Loucy (cell line): ENCODE measurements at regions not wholly inside any gene's neighbourhood (a gene's known extent, or its start where the extent isn't known, plus 50 kb on each side); places are given as distances from the start of the nearest gene placed in this dataset.

Experiments
- H2AFZ ChIP-seq: fragments of 200-600 bp; sonication (generic); 2 replicates; pipeline ENCODE4 v1.6.0; 2016; ENCODE audit warnings: antibody characterized with exemption, mild to moderate bottlenecking, low read length, moderate library complexity
- H3F3A ChIP-seq: fragments of 200-600 bp; 2 replicates; pipeline ENCODE4 v1.6.0; 2016; ENCODE audit warnings: antibody characterized with exemption, low read depth, mild to moderate bottlenecking
- H3K27me3 ChIP-seq: fragments of 200-600 bp; sonication (generic); 2 replicates; pipeline ENCODE4 v1.6.1; 2014; ENCODE audit warnings: low read length, mild to moderate bottlenecking; ENCODE audit not compliant: insufficient read depth, poor library complexity, severe bottlenecking
- H3K36me3 ChIP-seq: fragments of 200-600 bp; sonication (generic); 2 replicates; pipeline ENCODE4 v1.6.1; 2016; ENCODE audit warnings: low read length; ENCODE audit not compliant: insufficient read depth
- H3K4me1 ChIP-seq: fragments of 200-600 bp; sonication (generic); 2 replicates; pipeline ENCODE4 v1.5.1; 2014; ENCODE audit warnings: low read length, mild to moderate bottlenecking; ENCODE audit not compliant: insufficient read depth, poor library complexity, severe bottlenecking
- H3K4me2 ChIP-seq: fragments of 200-600 bp; sonication (generic); 2 replicates; pipeline ENCODE4 v1.6.0; 2014; ENCODE audit warnings: antibody characterized with exemption, low read length, low read depth, mild to moderate bottlenecking; ENCODE audit not compliant: poor library complexity, severe bottlenecking
- H3K4me3 ChIP-seq: fragments of 200-600 bp; sonication (generic); 2 replicates; pipeline ENCODE4 v1.5.1; 2014; ENCODE audit warnings: low read length, mild to moderate bottlenecking, mixed read lengths; ENCODE audit not compliant: poor library complexity, severe bottlenecking
- H3K79me2 ChIP-seq: fragments of 200-600 bp; sonication (generic); 2 replicates; pipeline ENCODE4 v1.6.1; 2014; ENCODE audit warnings: low read length; ENCODE audit not compliant: insufficient read depth
- H3K9ac ChIP-seq: fragments of 200-600 bp; sonication (generic); 2 replicates; pipeline ENCODE4 v1.6.0; 2014; ENCODE audit warnings: mild to moderate bottlenecking, low read depth, low read length, moderate library complexity; ENCODE audit not compliant: poor library complexity, severe bottlenecking
- H3K9me2 ChIP-seq: fragments of 200-600 bp; sonication (generic); replicated peaks from 2 replicates; pipeline ENCODE4 v1.6.1; 2016; ENCODE audit warnings: low read depth, low read length, mixed read lengths
- H3K9me3 ChIP-seq: fragments of 200-600 bp; sonication (generic); 2 replicates; pipeline ENCODE4 v1.6.1; 2014; ENCODE audit warnings: mild to moderate bottlenecking, antibody characterized with exemption, low read length, low read depth; ENCODE audit not compliant: insufficient read depth
- H4K20me1 ChIP-seq: fragments of 200-600 bp; sonication (generic); 2 replicates; pipeline ENCODE4 v1.6.0; 2014; ENCODE audit warnings: antibody characterized with exemption, low read length, mild to moderate bottlenecking; ENCODE audit not compliant: insufficient read depth, poor library complexity, severe bottlenecking
- EZH2phosphoT487 ChIP-seq: fragments of 200-600 bp; IDR thresholded peaks from 2 replicates; pipeline ENCODE4 v1.6.1; 2018; ENCODE audit warnings: antibody characterized with exemption, mild to moderate bottlenecking, moderate library complexity, borderline replicate concordance
- TF ChIP-seq, protein P1 (sequence below): fragments of 200-600 bp; sonication (generic); conservative IDR thresholded peaks from 2 replicates; pipeline ENCODE4 v1.5.1; 2014; ENCODE audit warnings: mild to moderate bottlenecking, antibody characterized with exemption, low read length

GRCh38 chr6:144739873-144740272 is 454.7 kb downstream of the UTRN start:
- Histone ChIP-seq H3K9me3 (no peaks in the 10 kb centered on the region), H3K27me3 (no peaks in the 10 kb centered on the region), H3K4me2 (no peak overlapping the region), H4K20me1 (no peaks in the 10 kb centered on the region), H3K4me1 (no peaks in the 10 kb centered on the region), H2AFZ (no peak overlapping the region), H3K79me2 (no peaks in the 10 kb centered on the region), H3F3A (no peaks in the 10 kb centered on the region), H3K9ac (no peak overlapping the region), H3K9me2 (no peaks in the 10 kb centered on the region), H3K4me3 (no peak overlapping the region), H3K36me3 (peaks cover 4% of the 10 kb centered on the region; the same call in 1 of the 2 replicates)
- no peak for TF ChIP-seq EZH2phosphoT487
- TF ChIP-seq, protein P1, sequence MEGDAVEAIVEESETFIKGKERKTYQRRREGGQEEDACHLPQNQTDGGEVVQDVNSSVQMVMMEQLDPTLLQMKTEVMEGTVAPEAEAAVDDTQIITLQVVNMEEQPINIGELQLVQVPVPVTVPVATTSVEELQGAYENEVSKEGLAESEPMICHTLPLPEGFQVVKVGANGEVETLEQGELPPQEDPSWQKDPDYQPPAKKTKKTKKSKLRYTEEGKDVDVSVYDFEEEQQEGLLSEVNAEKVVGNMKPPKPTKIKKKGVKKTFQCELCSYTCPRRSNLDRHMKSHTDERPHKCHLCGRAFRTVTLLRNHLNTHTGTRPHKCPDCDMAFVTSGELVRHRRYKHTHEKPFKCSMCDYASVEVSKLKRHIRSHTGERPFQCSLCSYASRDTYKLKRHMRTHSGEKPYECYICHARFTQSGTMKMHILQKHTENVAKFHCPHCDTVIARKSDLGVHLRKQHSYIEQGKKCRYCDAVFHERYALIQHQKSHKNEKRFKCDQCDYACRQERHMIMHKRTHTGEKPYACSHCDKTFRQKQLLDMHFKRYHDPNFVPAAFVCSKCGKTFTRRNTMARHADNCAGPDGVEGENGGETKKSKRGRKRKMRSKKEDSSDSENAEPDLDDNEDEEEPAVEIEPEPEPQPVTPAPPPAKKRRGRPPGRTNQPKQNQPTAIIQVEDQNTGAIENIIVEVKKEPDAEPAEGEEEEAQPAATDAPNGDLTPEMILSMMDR, result no peak

GRCh38 chr6:144741659-144742058 is 456.5 kb downstream of the UTRN start:
- H3K9me3 ChIP-seq, result no peaks in the 10 kb centered on the region
- no peaks in the 10 kb centered on the region for H4K20me1 ChIP-seq
- no peaks in the 10 kb centered on the region for H3K4me1 ChIP-seq
- H3K27me3 ChIP-seq, result no peaks in the 10 kb centered on the region
- peaks cover 2% of the 10 kb centered on the region; the same call in 1 of the 2 replicates for H3K36me3 ChIP-seq
- no peaks in the 10 kb centered on the region for H3K79me2 ChIP-seq
- H3K9ac ChIP-seq, result no peak overlapping the region
- H3K9me2 ChIP-seq, result no peaks in the 10 kb centered on the region
- no peak overlapping the region for H3K4me2 ChIP-seq
- H2AFZ ChIP-seq, result no peak overlapping the region
- H3K4me3 ChIP-seq, result no peak overlapping the region
- no peak for TF ChIP-seq EZH2phosphoT487
- TF ChIP-seq, protein P1, result no peak
- H3F3A ChIP-seq, result no peaks in the 10 kb centered on the region

DNA sequence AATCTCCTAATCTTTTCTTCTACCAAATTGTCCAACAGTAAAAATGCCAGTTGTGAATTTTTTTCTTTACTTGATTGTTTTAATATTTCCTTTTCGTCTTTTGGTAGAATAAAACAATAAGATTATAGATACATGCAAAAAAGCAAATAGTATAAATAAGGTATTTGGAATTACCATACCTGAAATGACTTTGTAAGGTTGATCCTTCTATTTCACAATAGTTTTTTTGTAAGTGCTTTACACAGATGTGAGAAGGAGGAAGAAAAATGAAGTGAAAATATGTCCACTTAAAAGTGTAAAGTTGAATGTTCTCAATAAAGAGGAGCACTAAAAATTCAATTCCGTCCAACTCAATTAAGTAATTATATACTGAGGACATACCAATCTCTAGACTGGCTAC is 457.6 kb downstream of the UTRN start:
- Histone ChIP-seq H3K4me1 (peaks cover 9% of the 10 kb centered on the region), H3F3A (no peaks in the 10 kb centered on the region), H3K9ac (no peak overlapping the region), H3K4me3 (no peak overlapping the region), H3K4me2 (no peak overlapping the region), H3K79me2 (no peaks in the 10 kb centered on the region), H3K36me3 (0 out of 2 replicates have a peak, but pooled peaks cover 2% of the 10 kb centered on the region), H2AFZ (no peak overlapping the region), H3K27me3 (no peaks in the 10 kb centered on the region), H3K9me3 (no peaks in the 10 kb centered on the region), H4K20me1 (no peaks in the 10 kb centered on the region), H3K9me2 (no peaks in the 10 kb centered on the region)
- TF ChIP-seq EZH2phosphoT487, result no peak
- TF ChIP-seq, protein P1, result no peak
